Activated CD8-positive, alpha-beta T cell treated with anti-CD3 and anti-CD28 coated beads for 36 hours (primary cell): ENCODE measurements at regions not wholly inside any gene's neighbourhood (a gene's known extent, or its start where the extent isn't known, plus 50 kb on each side); places are given as distances from the start of the nearest gene placed in this dataset.

Experiments used
- ATAC-seq: fragments of 200-7000 bp; cut with Tn5 transposase; one replicate; pipeline ENCODE4 v1.10.0; 2021; ENCODE audit warnings: mild to moderate bottlenecking, moderate library complexity
- CTCF ChIA-PET: fragments of 350-600 bp; sonication (Branson Sonifier 250); formaldehyde crosslinking; loops from one replicate; lab custom pipeline; 2021; ENCODE audit warnings: antibody characterized with exemption; lab: Charles Lee
- POLR2A ChIA-PET: fragments of 350-600 bp; sonication (Branson Sonifier 250); formaldehyde crosslinking; loops from one replicate; lab custom pipeline; 2021; ENCODE audit warnings: antibody characterized with exemption; lab: Charles Lee
- DNase-seq: peaks from one replicate; pipeline ENCODE4 v3.0.0-alpha.2; 2020
- H3K27ac Mint-ChIP-seq: one replicate; pipeline ENCODE4 v1.8.0; 2021; ENCODE audit warnings: mild to moderate bottlenecking, mixed read lengths
- H3K27me3 Mint-ChIP-seq: one replicate; pipeline ENCODE4 v1.8.0; 2021; ENCODE audit warnings: mixed read lengths
- H3K36me3 Mint-ChIP-seq: one replicate; pipeline ENCODE4 v1.8.0; 2021; ENCODE audit warnings: low read depth, mixed read lengths
- H3K4me1 Mint-ChIP-seq: one replicate; pipeline ENCODE4 v1.8.0; 2021; ENCODE audit warnings: low read depth, mixed read lengths
- H3K4me3 Mint-ChIP-seq: one replicate; pipeline ENCODE4 v1.8.0; 2021; ENCODE audit warnings: mild to moderate bottlenecking, moderate library complexity, mixed read lengths
- H3K9me3 Mint-ChIP-seq: one replicate; pipeline ENCODE4 v1.8.0; 2021; ENCODE audit warnings: mixed read lengths
- CTCF ChIP-seq: fragments of 200-600 bp; IDR thresholded peaks from one replicate; pipeline ENCODE4 v1.8.0; 2022; ENCODE audit warnings: antibody characterized with exemption, mild to moderate bottlenecking
- intact Hi-C: fragments of 100-400 bp; cut with micrococcal nuclease; formaldehyde crosslinking; loops from one replicate; pipeline ENCODE4 v1.10.0; 2022

- TF ChIP-seq CTCF = no peak
- ChIA-PET CTCF (no interaction called here), POLR2A (no interaction called here)
- Mint-ChIP-seq H3K36me3 (no peaks in the 10 kb centered on the region), H3K27me3 (no peaks in the 10 kb centered on the region), H3K27ac (no peak overlapping the region), H3K4me1 (no peaks in the 10 kb centered on the region), H3K9me3 (no peaks in the 10 kb centered on the region), H3K4me3 (no peak overlapping the region)
- no peak for DNase-seq
- no peak for ATAC-seq
- intact Hi-C loops = no loop called here
Measured at GRCh38 chr4:89379511-89380044, 72.0 kb upstream of the GPRIN3 start.

GRCh38 chr4:89373394-89373793, 65.8 kb upstream of the GPRIN3 start:
- ChIA-PET CTCF (no interaction called here), POLR2A (no interaction called here)
- Mint-ChIP-seq H3K9me3 (no peaks in the 10 kb centered on the region), H3K4me1 (no peaks in the 10 kb centered on the region), H3K27ac (no peak overlapping the region), H3K27me3 (no peaks in the 10 kb centered on the region), H3K4me3 (no peak overlapping the region), H3K36me3 (no peaks in the 10 kb centered on the region)
- intact Hi-C loops = no loop called here
- ATAC-seq = no peak
- no peak for TF ChIP-seq CTCF
- DNase-seq = no peak

- Mint-ChIP-seq H3K27ac (no peak overlapping the region), H3K4me3 (no peak overlapping the region), H3K4me1 (no peaks in the 10 kb centered on the region), H3K36me3 (no peaks in the 10 kb centered on the region), H3K9me3 (peaks cover 2% of the 10 kb centered on the region), H3K27me3 (no peaks in the 10 kb centered on the region)
- TF ChIP-seq CTCF = no peak
- POLR2A ChIA-PET = no interaction called here
- DNase-seq (no peak), ATAC-seq (no peak)
- CTCF ChIA-PET = no interaction called here
- intact Hi-C loops = no loop called here
Measured at GRCh38 chr4:89371614-89372013, 64.0 kb upstream of the GPRIN3 start.

- no peak for TF ChIP-seq CTCF
- no peak overlapping the region for H3K4me3 Mint-ChIP-seq
- H3K27me3 Mint-ChIP-seq = no peaks in the 10 kb centered on the region
- no peak for DNase-seq
- H3K27ac Mint-ChIP-seq = no peak overlapping the region
- H3K4me1 Mint-ChIP-seq = peaks cover 5% of the 10 kb centered on the region
- POLR2A ChIA-PET = no interaction called here
- intact Hi-C loops = no loop called here
- peaks cover 2% of the 10 kb centered on the region for H3K9me3 Mint-ChIP-seq
- no peak for ATAC-seq
- CTCF ChIA-PET = no interaction called here
- H3K36me3 Mint-ChIP-seq = no peaks in the 10 kb centered on the region
Measured at GRCh38 chr4:89369581-89369980, 62.0 kb upstream of the GPRIN3 start.

- ChIA-PET POLR2A (no interaction called here), CTCF (interaction anchor here (1.3 kb wide), 1 partner anchor 143 kb away, joined by 3 read pairs; no protein-coding TSS in a partner anchor)
- Mint-ChIP-seq H3K4me1 (peaks cover 5% of the 10 kb centered on the region), H3K36me3 (no peaks in the 10 kb centered on the region), H3K4me3 (no peak overlapping the region), H3K9me3 (peaks cover 2% of the 10 kb centered on the region), H3K27me3 (no peaks in the 10 kb centered on the region), H3K27ac (no peak overlapping the region)
- intact Hi-C loops = no loop called here
- TF ChIP-seq CTCF = no peak
- DNase-seq = no peak
- no peak for ATAC-seq
Measured at GRCh38 chr4:89368861-89369260, 61.3 kb upstream of the GPRIN3 start.
